ENCODE measurements at regions not wholly inside any gene's neighbourhood (a gene's known extent, or its start where the extent isn't known, plus 50 kb on each side); places are given as distances from the start of the nearest gene placed in this dataset.

GRCh38 chr4:81891005-81891996 lies 419.6 kb upstream of the RASGEF1B start:
- intact Hi-C loops (cut with micrococcal nuclease) = no loop called here

DNA sequence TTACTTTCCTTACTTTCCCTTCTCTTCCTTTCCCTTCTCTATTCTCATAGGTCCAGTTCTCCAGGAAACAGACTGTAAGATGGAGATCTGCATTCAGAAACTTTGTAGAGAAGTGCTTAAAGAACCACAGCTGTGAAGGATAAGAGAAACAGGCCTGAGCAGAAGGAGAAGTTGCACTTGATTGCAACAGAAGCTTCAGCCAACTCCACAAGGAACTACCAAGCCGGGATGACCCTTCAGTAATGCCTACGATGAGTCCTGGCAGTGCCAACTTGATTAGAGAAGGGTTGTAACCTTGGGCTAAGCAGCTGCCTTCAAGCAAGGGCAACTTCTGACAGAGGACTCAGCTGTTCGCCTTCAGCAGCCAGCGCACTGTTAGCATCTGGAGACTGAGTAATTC lies 413.3 kb upstream of the RASGEF1B start:
- intact Hi-C loops (cut with micrococcal nuclease) = no loop called here

DNA sequence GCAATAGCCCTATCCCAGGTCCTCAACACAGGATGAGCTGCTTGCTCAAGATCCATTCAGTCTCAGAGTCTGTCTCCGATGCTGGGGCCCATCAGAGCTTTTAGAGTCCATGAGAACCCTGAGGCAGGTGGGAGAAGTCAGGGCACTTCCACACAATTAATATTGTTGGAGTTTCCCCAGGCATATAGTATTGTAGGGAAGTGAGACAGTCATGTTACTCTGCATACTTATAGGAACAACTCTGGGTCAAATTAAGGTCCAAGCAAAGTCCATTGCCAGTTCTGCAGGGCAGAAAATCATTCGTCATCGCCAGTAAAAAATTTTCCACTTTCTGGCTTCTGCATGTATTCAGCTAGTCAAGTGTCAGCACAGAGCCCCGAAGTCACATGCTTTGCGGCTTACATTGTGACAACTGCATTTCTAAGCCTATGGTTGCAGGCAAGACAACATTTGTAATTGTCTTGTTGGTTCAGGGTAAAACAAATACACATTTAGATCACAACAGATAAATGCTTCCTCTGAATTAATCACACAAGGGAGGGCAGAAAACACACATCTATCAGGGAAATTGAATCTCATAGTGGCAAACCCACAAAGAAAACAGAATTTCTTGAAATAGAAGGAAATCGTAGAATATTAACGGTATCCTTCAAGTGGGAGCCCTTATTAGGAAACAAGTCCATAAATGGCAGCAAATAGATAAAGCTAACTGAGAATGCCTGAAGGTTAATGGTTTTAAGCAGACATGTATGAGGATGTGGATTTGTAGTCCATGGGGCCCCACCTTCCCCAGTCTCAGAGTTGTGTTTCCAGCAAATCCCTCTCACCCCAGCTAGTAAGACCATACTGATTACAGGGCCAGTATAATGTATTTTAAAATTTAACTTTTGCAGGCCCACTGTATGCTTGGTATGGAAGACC lies 412.1 kb upstream of the RASGEF1B start:
- intact Hi-C loops (cut with micrococcal nuclease) = no loop called here

GRCh38 chr4:81883004-81883403 lies 411.3 kb upstream of the RASGEF1B start:
- intact Hi-C loops (cut with micrococcal nuclease) = no loop called here

DNA sequence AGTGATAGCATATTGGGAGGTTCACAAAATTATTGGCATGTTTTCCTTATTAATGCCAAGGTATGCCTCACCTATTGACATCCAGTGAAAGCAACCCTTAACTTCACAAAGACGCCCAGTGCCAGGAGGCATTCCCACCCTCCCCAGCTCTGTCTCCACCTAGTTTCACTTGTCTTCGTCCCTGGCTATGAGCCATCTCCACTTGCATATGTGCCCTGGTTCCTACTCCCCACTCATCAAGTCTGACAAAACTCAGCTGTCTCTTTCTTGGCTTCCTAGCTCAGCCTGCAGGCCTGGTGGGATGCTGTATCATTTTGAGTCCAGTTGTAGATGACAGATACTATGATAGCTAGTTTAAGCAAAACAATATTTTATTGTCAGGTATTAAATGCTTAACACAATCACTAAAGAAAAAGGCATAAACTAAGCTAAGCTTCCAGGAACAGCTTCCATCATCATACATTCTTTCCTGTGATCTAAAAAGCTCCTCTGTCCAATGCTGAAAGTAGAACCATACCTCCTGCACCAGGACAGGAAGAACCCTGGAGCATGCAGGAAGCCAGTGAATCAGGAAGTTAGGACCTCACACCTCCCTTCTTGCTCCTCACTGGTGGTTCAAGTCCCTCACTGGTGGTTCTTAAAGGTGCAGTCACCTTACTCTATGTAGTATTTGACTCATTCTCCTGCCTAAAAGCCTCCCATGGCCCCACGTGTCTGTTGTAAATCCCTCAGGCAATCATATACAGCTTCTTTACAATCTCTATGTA lies 410.3 kb upstream of the RASGEF1B start:
- intact Hi-C loops (cut with micrococcal nuclease) = no loop called here

DNA sequence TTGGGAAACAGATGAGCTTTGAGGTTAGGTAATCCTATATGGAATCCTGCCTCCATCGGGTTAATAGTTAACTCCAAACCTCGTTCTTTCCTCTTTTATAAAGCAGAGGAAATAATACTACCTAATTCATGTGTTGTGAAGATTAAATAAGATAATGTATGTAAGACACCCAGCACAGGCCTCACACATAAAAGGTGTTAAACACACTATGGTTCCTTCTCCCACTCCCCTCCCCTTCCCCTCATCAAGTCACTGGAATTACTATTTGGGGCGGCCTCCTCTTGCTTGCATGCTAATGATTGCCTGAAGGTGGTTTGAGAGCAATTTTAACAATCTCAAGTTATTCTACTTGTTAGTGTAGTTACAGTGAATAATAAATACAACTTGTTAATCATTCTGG lies 404.4 kb upstream of the RASGEF1B start:
- intact Hi-C loops (cut with micrococcal nuclease) = no loop called here

DNA sequence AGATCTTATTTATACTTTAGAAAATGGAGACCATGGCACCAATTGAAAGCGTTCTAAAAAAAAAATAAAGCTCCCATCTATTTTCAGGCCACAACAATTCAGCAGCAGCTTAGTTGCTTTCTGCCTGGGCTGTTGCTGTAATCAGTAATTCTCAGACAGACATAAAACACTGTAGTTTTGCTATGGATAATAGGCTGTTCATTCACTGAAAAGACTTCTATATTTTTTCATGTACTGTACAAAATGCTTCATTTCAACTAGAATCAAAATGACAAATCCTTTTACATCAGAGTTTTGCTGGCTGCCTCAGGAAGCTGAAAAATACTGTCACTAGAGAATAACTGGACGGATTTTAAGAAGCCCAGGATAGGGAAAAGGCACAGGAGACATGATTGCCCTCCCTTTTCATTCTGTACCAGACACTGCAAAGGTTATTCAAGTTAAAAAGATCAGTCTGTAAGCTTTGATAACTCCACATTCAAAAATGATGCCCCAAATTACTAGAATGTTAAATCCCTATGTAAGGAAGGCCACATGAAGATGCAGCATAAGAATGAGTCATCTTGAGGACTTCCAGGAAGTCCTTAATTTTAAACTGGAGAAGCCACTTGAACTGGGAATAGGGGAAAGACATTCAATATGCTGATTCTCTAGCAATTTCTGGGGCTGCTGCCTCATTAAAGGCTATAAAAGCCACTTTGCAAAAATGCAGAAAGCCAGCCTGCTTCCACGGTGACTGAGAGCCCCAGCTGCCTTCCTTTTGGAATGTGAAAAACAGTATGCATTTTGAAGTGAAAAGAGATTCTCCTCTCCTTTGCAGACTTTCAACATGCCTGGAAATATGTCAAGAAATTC lies 403.2 kb upstream of the RASGEF1B start:
- intact Hi-C loops (cut with micrococcal nuclease) = no loop called here

GRCh38 chr4:81870275-81870674 lies 398.6 kb upstream of the RASGEF1B start:
- intact Hi-C loops (cut with micrococcal nuclease) = no loop called here

- intact Hi-C loops (cut with micrococcal nuclease) = no loop called here
Measured at GRCh38 chr4:81860111-81860510, 388.4 kb upstream of the RASGEF1B start.

DNA sequence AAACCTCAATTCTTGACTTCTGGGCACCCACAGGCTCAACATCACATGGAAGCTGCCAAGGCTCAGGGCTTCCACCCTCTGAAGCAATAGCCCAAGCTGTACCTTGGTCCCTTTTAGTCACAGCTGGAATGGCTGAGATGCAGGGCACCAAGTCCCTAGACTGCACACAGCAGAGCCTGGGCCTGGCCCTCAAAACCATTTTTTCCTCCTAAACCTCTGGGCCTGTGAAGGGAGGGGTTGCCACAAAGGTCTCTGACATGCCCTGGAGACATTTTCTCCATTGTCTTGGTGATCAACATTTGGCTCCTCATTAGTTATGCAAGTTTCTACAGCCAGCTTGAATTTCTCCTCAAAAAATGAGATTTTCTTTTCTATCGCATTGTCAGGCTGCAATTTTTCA lies 382.7 kb upstream of the RASGEF1B start:
- intact Hi-C loops (cut with micrococcal nuclease) = no loop called here

DNA sequence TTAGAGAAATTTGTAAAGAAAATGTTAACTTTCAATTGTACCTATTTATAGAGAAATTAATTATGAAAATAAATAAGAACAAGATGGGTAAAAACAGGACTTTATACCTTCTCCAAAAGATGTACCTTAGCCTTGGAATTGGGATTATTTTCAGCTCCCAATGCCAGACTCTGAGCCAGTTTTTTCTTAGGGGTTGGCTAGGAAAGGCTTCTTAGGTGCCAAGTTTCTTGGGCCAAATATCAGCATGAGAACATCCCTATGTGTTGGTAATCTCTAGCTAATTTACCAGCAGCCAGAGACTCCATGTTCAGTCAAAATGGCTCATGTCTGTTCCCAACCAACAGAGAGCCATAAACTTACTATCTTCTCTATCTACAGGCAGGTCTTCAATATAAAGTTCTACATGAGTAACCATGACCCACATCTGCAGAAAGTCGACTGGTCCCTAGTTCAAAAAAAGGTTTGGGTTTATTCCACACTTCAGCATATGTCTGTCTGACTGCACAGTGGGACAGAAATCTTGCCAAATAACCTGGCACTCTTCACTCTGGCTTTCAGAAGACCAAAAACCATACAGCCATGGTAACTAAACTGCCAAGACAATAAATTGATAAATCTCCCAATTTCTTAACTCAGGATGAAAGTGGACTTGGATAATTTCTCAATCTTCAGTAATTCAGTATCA lies 380.5 kb upstream of the RASGEF1B start:
- intact Hi-C loops (cut with micrococcal nuclease) = no loop called here

DNA sequence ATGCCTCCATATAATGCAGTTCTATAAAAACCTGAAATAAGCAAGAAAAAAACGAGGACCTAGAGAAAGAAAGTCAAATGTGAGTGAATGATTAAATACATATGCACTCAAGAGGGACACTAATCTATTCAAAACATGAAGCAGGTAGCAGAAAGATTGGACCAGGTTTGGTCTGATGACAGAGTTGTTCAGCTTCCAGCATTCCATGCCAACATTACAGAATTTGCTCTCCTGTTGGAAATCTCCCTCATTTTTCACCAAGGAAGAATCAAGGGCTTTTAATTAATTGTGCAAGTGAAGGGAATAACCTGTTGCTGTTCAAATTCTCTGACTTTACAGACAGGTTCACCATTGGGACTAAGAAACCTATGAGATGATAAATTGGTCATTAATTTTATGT lies 379.0 kb upstream of the RASGEF1B start:
- intact Hi-C loops (cut with micrococcal nuclease) = no loop called here

DNA sequence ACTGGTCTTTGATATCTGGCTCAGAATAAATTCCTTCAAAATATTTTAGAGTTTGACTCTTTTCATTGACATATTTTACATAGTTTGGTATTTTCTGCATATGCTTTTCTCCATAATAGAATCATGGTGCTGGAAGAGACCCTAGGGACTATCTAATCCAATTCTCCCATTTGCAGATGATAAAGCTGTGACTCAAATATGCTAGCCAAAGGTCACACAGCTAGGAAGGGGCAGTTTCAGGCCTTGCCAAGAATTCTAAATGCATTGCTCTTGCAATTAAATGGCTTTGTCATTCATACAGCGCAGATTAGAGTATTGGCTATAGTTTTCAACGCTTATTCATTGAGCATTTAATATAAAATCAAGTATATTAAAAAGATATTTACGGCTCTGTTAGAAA lies 374.1 kb upstream of the RASGEF1B start:
- intact Hi-C loops (cut with micrococcal nuclease) = no loop called here

DNA sequence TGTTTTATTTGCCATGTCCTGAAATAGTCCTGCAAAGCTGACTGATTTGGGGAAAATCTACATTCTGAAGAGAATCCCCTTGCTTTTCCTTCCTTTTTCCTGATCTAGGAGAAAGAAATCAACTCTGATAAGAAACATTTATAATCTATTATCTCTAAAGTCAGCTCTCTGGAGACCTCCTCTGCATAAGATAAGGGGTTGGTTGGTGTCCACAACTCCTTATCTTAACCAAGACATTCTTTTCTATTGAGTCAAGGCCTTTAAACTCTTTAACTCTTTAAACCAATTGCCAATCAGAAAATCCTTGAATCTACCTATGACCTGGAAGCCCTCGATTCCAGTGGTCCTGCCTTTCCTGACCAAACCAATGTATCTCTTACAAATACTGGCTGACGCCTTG lies 373.6 kb upstream of the RASGEF1B start:
- intact Hi-C loops (cut with micrococcal nuclease) = no loop called here

DNA sequence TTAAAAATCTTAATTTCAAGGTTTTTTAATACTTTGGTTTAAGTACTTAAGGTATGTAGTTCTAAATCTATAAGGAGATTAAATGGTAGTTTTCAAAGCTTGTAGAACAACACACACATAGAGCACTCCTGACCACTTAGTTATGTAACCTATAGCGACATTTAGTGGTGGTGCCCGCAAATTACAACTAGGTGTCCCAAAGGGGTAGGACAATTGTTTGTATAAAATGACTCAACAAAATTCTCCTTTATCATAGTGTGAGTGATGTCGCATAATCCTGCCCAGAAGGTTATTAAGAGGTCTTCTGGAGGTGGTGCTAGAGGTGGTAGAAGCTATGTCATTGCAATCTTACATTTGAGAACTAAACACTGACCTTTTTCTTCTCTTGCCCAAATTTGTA lies 373.0 kb upstream of the RASGEF1B start:
- intact Hi-C loops (cut with micrococcal nuclease) = loop anchor here (1.0 to 5.0 kb wide), 5 partner anchors 358 to 438 kb away; partner anchors contain the start of gene RASGEF1B

GRCh38 chr4:81839347-81840042 lies 367.8 kb upstream of the RASGEF1B start:
- intact Hi-C loops (cut with micrococcal nuclease) = loop anchor here (5.0 kb wide), 1 partner anchor 363 kb away; no protein-coding TSS in a partner anchor

- intact Hi-C loops (cut with micrococcal nuclease) = no loop called here
Measured at GRCh38 chr4:81838586-81838985, 366.9 kb upstream of the RASGEF1B start.

- intact Hi-C loops (cut with micrococcal nuclease) = no loop called here
Measured at GRCh38 chr4:81836716-81837115, 365.0 kb upstream of the RASGEF1B start.

DNA sequence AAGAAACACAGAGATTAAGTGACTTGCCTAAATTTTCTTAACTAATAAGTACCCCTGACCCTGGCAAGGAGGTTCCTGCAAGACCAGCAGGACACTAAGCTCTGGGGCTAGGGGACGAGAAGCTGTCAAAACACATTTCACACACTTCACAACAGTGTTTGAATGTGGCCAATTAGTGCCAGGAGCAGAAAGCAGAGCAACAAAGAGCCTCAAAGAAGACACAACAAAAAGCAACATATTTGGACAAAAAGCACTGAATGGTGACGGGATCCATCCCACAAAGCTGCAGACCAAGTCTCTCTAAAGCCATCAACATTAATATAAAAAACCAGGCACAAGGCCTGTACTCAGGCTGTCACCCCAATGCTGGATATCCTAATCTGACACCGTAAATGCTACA lies 361.9 kb upstream of the RASGEF1B start:
- intact Hi-C loops (cut with micrococcal nuclease) = no loop called here

All from T-helper 2 cell treated with Interferon-gamma antibody and Interleukin-4, amounts not matched to agents 100 ng/mL and 5 ng/mL, for 36 hours (primary cell).